EL (cell line): ENCODE measurements at regions not wholly inside any gene's neighbourhood (a gene's known extent, or its start where the extent isn't known, plus 50 kb on each side); places are given as distances from the start of the nearest gene placed in this dataset.
"Not testable (repeated sequence)": the region's sequence is repeated elsewhere in the genome, so short reads cannot be mapped to it uniquely, and the experiment has no call there.

Experiments
- DNase-seq: peaks from one replicate; pipeline ENCODE4 v3.0.0-alpha.2; 2016

GRCh38 chr9:82117026-82117811 lies 128.6 kb downstream of the SPATA31D1 start:
- no peak for DNase-seq

DNA sequence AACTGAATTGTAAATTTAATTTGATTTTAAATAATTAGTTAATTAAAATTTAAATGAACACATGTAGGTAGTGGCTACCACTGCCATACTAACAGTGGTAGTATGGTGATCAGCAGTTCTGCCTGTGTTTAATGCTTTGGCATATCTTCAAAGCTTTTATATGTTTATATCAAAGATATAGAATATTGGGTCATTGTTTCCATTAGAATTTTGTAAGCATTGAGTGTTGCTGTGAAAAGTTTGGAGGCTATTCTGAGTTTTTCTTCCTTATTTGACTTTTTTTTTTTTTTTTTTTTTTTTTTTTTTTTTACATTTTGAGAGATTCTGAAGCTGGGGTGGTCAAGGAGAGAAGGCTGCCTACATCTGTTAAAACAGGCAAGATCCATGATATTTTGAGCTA lies 134.2 kb downstream of the SPATA31D1 start:
- no peak for DNase-seq

DNA sequence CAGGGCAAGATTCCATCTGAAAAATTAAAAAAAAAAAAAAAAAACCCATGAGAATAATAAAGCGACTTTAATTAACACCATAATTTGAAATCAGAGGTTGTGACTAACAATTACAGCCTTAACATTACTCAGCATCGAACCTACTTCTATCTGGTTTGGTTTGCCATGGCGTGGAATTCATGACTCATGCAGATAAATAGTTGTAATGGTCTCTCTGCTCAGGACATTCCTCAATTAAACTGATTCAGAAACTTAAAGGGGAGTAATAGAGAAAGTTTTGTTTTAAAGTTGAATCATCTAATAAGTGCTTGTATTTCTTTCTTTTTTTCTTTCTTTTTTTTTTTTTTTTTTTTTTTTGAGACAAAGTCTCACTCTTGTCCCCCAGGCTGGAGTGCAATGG lies 135.5 kb downstream of the SPATA31D1 start:
- DNase-seq, result peak; percentile 84

- DNase-seq, result no peak
Measured at GRCh38 chr9:82126256-82126655, 137.7 kb downstream of the SPATA31D1 start.

GRCh38 chr9:82127465-82127864 lies 138.9 kb downstream of the SPATA31D1 start:
- no peak for DNase-seq

GRCh38 chr9:82128011-82128696 lies 139.6 kb downstream of the SPATA31D1 start:
- no peak for DNase-seq

DNA sequence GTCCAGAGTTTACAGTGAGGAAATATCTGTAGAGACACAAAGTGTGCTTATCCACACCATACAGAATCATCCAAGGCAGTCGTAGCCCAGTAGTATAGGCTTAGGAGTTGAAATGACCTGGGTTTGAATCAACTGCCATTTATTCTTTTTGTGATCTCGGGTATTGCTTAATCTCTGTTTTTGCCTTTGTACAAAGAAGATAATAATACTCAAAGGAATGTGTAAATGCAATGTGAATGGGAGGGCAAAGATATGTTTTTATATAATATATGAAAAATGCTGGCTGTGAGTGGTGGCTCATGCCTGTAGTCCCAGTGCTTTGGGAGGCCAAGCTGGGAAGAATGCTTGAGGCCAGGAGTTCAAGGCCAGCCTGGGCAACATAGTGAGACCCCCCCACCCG lies 141.1 kb downstream of the SPATA31D1 start:
- DNase-seq, result no peak

DNA sequence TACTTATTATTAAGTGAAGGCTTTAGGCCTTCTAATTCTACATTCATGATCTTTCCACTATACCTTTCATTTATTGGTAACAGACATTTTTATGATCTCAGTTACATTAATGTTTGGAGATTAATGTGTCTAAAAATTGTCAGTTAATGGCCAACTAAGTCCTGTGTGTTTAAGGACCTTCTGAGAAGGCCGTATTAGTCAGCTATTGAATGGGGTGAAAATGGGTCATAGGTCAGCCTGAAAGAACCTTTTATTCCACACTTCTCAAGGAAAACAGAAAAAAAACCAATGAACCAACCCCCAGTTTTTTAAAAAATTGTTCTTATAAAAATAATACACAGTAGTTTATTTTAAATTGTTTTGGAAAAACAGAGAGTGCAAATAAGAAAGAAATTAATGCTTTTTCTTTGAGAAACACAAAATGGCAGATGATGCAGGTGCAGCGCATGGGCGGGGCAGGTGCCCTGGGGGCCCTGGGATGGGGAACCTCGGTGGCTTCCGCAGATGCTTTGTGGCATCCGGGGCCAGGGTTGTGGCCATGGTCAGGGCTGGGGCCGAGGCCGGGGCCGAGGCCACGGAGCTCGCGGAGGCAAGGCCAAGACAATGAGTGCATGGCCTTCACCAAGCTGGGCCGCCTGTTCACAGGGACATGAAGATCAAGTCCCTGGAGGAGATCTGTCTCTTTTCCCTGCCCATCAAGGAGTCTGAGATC lies 141.9 kb downstream of the SPATA31D1 start:
- DNase-seq, result no peak

GRCh38 chr9:82131072-82131471 lies 142.5 kb downstream of the SPATA31D1 start:
- DNase-seq, result no peak

DNA sequence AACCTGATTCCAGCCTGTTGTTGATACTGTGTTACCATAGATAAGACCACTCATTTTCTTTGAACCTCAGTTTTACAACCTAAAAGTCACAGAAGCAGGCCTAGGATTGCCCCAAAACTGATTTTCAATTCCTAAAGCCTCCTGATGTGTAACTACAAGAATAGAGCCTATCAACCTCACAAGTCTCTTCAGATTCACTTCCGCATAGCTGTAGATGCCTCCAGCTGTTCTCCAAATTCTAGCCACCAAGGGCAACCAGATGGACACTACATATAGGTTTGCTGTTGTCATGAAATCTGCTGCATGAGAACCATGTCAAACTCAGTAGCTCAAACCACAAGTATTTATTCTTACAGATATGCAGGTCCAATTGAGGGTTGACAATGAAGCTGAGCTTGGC lies 143.5 kb downstream of the SPATA31D1 start:
- DNase-seq, result no peak

GRCh38 chr9:82134010-82134409 lies 145.4 kb downstream of the SPATA31D1 start:
- DNase-seq, result no peak

DNA sequence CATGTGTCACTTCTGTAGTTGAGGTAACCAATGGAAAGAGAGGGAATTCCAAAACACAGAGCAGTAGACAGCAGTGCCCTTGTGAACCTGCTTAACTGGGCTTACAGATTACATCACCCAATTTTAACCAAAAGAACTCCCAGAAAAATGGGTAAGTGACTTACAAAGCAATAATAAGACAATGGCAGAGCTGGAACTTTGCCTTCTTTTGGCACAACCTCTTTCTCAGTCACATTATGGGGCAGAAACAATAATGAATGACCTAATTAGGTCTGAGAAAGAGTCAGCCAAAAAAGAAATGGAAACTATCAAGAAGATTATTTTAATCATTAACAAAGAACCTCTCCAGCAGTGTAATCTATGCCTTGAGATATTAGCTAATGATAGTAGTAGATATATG lies 146.5 kb downstream of the SPATA31D1 start:
- DNase-seq, result no peak

- not testable (repeated sequence) for DNase-seq
Measured at GRCh38 chr9:82138081-82138480, 149.5 kb downstream of the SPATA31D1 start.

DNA sequence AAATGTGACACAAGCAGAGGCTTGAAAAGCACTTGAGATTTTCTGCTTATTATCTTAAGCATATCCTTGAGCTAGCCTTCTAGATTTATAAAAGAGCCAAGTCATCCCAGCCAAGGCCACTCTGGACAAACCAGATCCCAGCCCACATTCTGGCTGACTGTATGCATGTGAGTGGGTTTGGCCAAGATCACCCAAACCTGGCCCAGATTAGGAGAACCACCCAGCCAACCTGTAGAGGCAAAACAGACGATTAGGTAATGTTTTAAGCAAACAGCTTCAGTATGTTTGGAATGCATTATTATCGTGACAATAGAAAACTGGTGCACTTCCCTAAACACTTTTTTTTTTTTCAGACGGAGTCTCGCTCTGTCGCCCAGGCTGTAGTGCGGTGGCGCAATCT lies 151.9 kb downstream of the SPATA31D1 start:
- no peak for DNase-seq

DNA sequence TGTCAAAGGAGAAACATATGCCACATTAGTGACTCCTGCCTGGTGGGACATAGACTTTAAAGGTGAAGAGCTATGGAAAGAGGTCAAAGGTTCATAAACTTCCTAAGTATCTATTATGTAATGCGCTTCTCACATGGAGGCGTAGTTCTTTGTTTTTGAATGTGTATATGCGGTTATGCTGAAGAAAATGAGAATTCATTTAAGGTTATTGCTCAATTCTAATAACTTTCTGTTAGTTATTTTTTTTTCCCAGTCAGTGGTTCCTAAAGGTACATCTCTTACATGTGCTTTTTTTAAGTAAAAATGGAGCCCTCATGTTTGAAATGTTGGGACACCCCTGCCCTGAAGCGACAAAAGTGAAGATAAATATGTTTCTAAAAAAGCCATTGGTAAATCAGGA lies 156.2 kb downstream of the SPATA31D1 start:
- DNase-seq, result no peak

- DNase-seq, result no peak
Measured at GRCh38 chr9:82146677-82147076, 158.1 kb downstream of the SPATA31D1 start.

DNA sequence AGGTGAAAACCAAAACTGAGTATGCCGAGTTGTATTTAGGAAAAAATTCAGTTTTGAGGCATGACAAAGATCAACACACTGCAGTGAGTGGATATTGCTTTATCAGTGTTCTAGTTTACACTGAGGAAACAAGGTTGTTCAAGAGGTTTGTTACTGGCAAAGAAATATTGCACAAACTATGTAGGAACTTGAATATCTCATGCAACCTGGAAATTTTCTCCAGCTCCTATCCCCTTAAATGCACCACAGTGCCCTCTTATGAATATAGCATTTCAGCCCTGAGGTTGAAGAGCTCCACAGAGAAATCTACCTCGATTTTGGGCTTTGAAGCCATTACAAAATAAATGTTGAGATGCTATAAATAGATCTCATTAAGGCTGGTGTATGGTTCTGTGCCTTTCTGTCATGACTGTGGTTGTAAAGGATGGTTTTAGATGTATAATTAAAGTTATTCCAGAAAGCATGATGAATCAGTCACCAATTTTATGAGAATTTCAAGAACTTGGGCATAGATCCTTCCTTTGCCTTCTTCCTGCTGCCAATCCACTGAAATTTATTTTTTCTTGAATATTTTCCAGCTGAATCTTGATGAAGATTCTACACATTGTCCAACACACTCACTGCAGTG lies 159.3 kb downstream of the SPATA31D1 start:
- peak; percentile 9 for DNase-seq

DNA sequence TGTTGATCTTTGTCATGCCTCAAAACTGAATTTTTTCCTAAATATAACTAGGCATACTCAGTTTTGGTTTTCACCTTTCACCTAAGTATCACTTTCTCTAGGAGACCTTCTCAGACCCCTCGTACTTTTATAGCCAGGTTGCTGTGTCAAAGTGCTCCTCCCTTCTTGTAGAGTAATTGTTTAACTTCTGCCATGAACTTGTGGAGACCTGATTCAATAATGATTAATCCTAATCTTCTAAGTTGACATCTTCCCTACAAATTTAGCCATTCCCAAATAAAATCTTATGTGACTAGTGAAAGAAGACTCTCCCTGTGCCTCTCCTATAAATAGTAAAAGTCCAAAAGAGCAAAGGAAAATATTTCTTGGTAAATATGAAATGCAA lies 159.8 kb downstream of the SPATA31D1 start:
- DNase-seq, result no peak

GRCh38 chr9:82148901-82149461 lies 160.4 kb downstream of the SPATA31D1 start:
- peak; percentile 62 for DNase-seq

DNA sequence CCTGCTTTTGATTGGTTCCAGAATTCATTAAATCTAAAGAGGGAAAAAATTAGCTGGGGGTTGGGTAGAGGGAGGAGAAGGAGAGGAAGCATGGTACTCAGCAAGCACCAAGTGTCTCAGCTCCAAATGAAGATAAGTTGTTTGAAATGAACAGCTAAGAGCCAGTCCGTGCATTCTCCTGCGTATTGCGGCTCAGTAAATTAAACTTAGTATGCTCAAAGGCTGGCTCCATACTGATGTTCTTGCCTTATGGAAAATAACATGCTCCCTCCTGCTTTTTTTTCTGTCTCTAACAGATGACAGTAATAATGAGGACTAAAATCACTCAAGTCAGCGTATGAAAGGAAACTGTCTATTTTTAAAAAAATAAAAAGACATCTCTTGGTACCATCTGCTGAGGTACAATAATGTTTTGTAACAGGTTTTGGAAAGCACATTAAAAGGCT lies 161.0 kb downstream of the SPATA31D1 start:
- no peak for DNase-seq

GRCh38 chr9:82152181-82152580 lies 163.6 kb downstream of the SPATA31D1 start:
- DNase-seq, result peak; percentile 50

- no peak for DNase-seq
Measured at GRCh38 chr9:82153032-82153431, 164.5 kb downstream of the SPATA31D1 start.

DNA sequence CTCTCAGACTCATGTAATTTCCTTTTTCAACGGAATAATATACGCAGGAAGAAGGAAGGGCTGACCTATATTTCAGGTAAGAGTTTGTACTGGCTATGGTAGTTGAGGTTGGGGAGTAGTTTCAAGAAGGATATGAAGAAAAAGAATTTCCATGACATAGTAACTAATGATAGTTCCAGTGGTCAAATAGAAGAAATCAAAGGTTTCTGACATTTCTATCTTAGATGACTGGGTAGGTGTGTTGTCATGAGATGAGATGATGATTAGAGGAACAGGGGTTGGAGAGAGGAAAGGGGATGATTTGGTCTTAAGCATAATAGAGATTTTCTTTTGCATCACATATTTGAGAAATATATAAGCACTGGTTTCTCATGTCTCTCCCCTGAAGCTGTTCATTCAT lies 166.0 kb downstream of the SPATA31D1 start:
- DNase-seq, result no peak
